Superior temporal gyrus (tissue), 1 donor: ENCODE measurements at regions not wholly inside any gene's neighbourhood (a gene's known extent, or its start where the extent isn't known, plus 50 kb on each side); places are given as distances from the start of the nearest gene placed in this dataset.
"Not testable (repeated sequence)": the region's sequence is repeated elsewhere in the genome, so short reads cannot be mapped to it uniquely, and the experiment has no call there.

Source experiments
- DNase-seq: peaks from one replicate; pipeline ENCODE4 v3.0.0-alpha.2; 2016; ENCODE audit errors: extremely low spot score

GRCh38 chr13:94816256-94816655 is 103.9 kb upstream of the SOX21 start:
- no peak for DNase-seq

GRCh38 chr13:94813920-94814475 is 101.7 kb upstream of the SOX21 start:
- DNase-seq: no peak

DNA sequence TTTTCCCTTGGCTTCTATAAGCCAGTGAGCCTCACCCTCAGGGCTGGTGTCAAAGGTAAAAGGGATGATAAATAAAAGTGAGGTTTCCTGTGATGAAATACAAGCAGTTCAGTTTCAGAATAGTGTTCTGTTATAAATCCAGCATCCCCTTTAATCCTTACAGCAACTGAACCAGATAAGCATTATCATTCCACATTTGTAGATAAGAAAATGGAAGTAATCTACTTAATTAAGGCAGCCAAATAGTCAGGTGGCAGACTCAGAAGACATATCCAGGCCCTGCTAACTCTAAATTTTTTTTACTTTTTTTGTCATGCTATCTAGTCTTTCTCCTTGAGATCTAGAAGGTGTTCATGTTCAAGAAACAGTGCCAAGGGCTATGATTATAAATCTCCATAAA is 99.4 kb upstream of the SOX21 start:
- no peak for DNase-seq

DNA sequence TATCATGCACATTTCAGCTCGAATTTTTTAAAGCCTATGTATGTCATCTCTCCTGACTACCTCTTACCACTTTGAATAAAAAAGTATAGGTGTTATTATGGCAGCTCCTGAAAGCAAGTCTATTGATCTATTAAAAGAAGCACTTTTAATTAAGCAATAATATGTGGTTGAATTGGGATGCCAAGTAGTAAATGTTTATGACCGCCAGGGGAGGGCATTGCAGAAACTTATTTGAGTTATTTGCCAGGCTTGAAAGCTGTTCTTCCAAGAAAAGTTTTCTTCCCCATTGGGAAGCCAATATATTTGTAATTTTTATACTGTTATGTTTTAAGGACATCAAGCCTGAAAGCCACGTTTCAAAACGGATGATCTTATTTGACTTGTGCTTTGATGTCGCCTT is 88.1 kb upstream of the SOX21 start:
- no peak for DNase-seq

- DNase-seq: no peak
Observed at GRCh38 chr13:94799299-94799698, 87.0 kb upstream of the SOX21 start.

- DNase-seq: no peak
Observed at GRCh38 chr13:94798738-94799137, 86.4 kb upstream of the SOX21 start.

- DNase-seq: no peak
Observed at GRCh38 chr13:94795292-94795691, 82.9 kb upstream of the SOX21 start.

GRCh38 chr13:94786246-94786645 is 73.9 kb upstream of the SOX21 start:
- DNase-seq: not testable (repeated sequence)

DNA sequence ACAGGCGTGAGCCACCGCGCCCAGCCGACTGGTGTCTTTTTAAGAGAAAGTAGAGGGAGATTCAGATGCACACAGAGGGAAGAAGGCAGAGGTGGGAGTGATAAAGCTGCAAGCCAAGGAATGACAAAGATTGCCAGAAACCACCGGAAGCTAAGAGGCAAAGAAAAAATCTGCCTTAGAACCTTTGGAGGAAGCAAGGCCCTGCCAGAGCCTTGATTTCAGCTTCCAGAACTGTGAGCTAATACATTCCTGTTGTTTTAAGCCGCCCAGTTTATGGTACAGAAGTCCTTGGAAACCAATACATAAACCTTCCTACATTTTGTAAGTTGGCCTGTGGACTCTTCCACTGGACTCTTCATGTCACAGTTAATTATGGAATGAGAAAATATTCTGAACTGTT is 71.7 kb upstream of the SOX21 start:
- no peak for DNase-seq

DNA sequence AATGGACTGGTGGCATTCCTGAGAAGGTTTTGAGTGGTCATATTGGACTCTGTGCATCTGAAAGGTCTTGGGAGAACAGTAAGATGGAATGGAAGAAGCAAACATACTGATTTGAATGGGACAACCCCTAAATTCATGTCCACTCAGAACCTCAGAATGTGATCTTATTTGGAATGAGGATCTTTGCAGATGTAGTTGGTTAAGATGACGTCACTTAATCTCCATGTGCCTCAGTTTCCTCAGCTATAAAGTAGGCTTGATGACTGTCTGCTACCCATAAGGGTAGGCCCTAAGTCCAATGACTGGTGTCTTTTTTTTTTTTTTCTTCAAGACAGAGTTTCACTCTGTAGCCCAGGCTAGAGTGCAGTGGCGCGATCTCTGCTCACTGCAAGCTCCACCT is 71.1 kb upstream of the SOX21 start:
- DNase-seq: no peak

- DNase-seq: no peak
Observed at GRCh38 chr13:94780421-94780820, 68.1 kb upstream of the SOX21 start.

- DNase-seq: no peak
Observed at GRCh38 chr13:94778986-94779385, 66.6 kb upstream of the SOX21 start.

DNA sequence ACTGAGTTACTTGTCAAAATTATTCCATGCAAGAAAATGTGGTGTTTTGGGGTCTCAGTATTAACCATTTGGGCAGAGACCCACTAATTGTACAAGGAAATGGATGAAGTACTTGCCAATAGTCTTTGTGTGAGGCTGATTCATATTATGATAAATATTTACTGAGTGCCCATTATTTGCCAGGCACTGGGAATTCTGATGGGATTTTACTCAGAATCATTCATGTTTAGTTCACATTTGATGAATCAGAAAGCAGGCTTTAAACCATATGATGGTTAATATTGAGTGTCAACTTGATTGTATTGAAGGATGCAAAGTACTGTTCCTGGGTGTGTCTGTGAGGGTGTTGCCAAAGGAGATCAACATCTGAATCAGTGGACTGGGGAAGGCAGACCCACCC is 66.2 kb upstream of the SOX21 start:
- DNase-seq: no peak

DNA sequence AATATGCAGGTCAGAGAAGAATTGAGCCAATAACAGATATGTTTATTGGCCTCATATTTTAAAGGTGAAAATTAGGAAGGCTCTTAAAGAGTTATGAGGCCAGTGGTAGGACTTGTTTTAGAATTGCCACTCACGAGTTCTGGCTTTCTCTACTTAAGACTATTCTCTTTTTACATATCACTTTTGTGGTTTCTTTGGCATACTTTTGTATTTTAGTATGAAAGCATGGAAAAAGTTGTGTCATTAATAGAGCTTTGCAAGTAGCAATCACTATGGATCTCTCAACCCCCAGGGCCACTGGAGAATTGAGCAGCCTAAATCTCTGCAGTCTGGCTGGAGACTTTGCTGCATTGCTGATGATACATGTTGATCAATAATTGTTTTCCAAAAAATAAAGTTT is 64.6 kb upstream of the SOX21 start:
- DNase-seq: no peak

GRCh38 chr13:94776300-94776699 is 64.0 kb upstream of the SOX21 start:
- DNase-seq: no peak

DNA sequence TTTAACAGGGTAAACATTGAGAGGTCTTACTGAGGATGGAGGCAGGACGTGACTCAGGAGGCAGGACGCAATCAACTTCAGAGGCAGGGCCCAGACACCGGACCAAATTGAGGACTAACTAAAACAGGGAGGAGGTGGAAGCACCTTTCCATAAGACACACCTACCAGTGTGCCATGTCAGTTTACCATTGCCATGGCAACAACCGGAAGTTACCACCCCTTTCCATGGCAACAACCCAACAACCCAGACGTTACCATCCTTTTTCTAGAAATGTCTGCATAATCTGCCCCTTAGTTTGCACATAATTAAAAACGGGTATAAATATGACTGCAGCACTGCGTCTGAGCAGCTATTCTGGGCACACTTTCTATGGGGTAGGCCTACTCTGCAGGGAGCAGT is 53.5 kb upstream of the SOX21 start:
- DNase-seq: no peak

DNA sequence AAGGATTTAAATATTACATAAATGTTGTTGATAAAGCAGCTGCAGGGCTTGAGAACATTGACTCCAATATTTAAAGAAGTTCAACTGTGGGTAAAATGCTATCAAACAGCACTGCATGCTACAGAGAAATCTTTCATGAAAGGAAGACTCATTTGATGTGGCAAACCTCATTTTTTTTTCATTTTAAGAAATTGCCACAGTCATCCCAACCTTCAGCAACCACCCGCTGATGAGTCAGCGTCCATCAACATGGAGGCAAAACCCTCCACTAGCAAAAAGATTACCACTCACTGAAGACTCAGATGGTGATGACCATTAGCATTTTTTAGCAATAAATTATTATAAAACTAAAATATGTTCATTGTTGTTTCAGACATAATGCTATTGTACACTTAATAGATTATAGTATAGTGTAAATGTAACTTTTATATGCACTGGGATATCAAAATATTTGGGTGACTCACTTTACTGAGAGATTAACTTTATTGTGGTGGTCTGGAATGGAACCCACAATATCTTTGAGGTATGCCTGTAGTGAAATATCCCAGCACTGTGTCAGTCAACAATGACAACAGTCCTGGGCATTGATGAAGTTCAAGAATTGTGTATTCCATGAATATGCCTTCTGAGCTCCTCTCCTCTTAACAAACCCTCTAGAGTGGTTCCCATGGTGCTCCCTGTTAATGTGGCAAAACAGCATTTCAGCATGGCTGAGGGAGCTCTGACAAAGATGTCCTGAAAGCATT is 52.4 kb upstream of the SOX21 start:
- DNase-seq: no peak
